ENCODE measurements at regions not wholly inside any gene's neighbourhood (a gene's known extent, or its start where the extent isn't known, plus 50 kb on each side); places are given as distances from the start of the nearest gene placed in this dataset.
A peak's percentile ranks its signal among the peaks of the same experiment; 100 is the strongest.

GRCh38 chr2:64212346-64212745, 68.1 kb upstream of the PELI1 start:
- Histone ChIP-seq H3K4me3 (ENCODE audit: control insufficient read depth in 2 of 3, extremely low read depth in 1 of 3, insufficient read depth in 2 of 3, low read depth in 1 of 3, low read length in 3 of 3) (no peak overlapping the region), H3K4me1 (ENCODE audit: control insufficient read depth, extremely low read depth, insufficient read depth, low read length) (peaks cover 47% of the 10 kb centered on the region), H2AFZ (ENCODE audit: control insufficient read depth, low read length) (no peak overlapping the region), H3K36me3 (ENCODE audit: control insufficient read depth in 2 of 2, extremely low read depth in 1 of 2, insufficient read depth in 2 of 2, low read length in 2 of 2) (no peaks in the 10 kb centered on the region), H3K9me1 (ENCODE audit: control insufficient read depth, extremely low read depth, insufficient read depth, low read length) (no peaks in the 10 kb centered on the region), H3K4me2 (ENCODE audit: control insufficient read depth, extremely low read depth, insufficient read depth, low read depth, low read length) (no peak overlapping the region), H3K9me3 (ENCODE audit: control insufficient read depth, low read depth, low read length) (no peaks in the 10 kb centered on the region), H3K79me2 (ENCODE audit: control insufficient read depth, insufficient read depth, low read length) (no peaks in the 10 kb centered on the region), H4K20me1 (ENCODE audit: control insufficient read depth, extremely low read depth, insufficient read depth, low read length) (no peaks in the 10 kb centered on the region), H3K27me3 (ENCODE audit: control insufficient read depth, extremely low read depth, insufficient read depth, low read length) (no peaks in the 10 kb centered on the region), H3K9ac (ENCODE audit: control insufficient read depth, extremely low read depth, insufficient read depth, low read length) (no peak overlapping the region), H3K27ac (ENCODE audit: control insufficient read depth, insufficient read depth, low read length) (peak overlapping the region; percentile 78)
- no peak for DNase-seq (ENCODE audit: low read depth, low spot score)
- no peak for FAIRE-seq
- dilution Hi-C loops (cut with MboI; ENCODE audit: extremely low pct_ligation_motif_present, low sequenced_read_pairs): no loop called here
- TF ChIP-seq EZH2 (IDR thresholded peaks at IDR 0.05; ENCODE audit: low read length): no peak

- TF ChIP-seq EZH2 (IDR thresholded peaks at IDR 0.05; ENCODE audit: low read length): no peak
- no peak for TF ChIP-seq CTCF (optimal IDR thresholded peaks at IDR 0.05 in 1 of 3, IDR thresholded peaks at IDR 0.05 in 1 of 3, conservative IDR thresholded peaks at IDR 0.05 in 1 of 3; ENCODE audit: extremely low read depth in 1 of 3, insufficient read depth in 2 of 3, low read length in 3 of 3)
- no peaks in the 10 kb centered on the region for H4K20me1 ChIP-seq (ENCODE audit: control insufficient read depth, extremely low read depth, insufficient read depth, low read length)
- peak overlapping the region; percentile 17 for H3K4me2 ChIP-seq (ENCODE audit: control insufficient read depth, extremely low read depth, insufficient read depth, low read depth, low read length)
- H3K27me3 ChIP-seq (ENCODE audit: control insufficient read depth, extremely low read depth, insufficient read depth, low read length): no peaks in the 10 kb centered on the region
- no peaks in the 10 kb centered on the region for H3K36me3 ChIP-seq (ENCODE audit: control insufficient read depth in 2 of 2, extremely low read depth in 1 of 2, insufficient read depth in 2 of 2, low read length in 2 of 2)
- no peak overlapping the region for H3K4me3 ChIP-seq (ENCODE audit: control insufficient read depth in 2 of 3, extremely low read depth in 1 of 3, insufficient read depth in 2 of 3, low read depth in 1 of 3, low read length in 3 of 3)
- FAIRE-seq (no peak), DNase-seq (ENCODE audit: low read depth, low spot score) (no peak)
- H3K9me3 ChIP-seq (ENCODE audit: control insufficient read depth, low read depth, low read length): no peaks in the 10 kb centered on the region
- peak overlapping the region; percentile 63 for H3K27ac ChIP-seq (ENCODE audit: control insufficient read depth, insufficient read depth, low read length)
- H3K79me2 ChIP-seq (ENCODE audit: control insufficient read depth, insufficient read depth, low read length): no peaks in the 10 kb centered on the region
- peak overlapping the region; percentile 37 for H2AFZ ChIP-seq (ENCODE audit: control insufficient read depth, low read length)
- dilution Hi-C loops (cut with MboI; ENCODE audit: extremely low pct_ligation_motif_present, low sequenced_read_pairs): no loop called here
- peaks cover 47% of the 10 kb centered on the region for H3K4me1 ChIP-seq (ENCODE audit: control insufficient read depth, extremely low read depth, insufficient read depth, low read length)
- no peaks in the 10 kb centered on the region for H3K9me1 ChIP-seq (ENCODE audit: control insufficient read depth, extremely low read depth, insufficient read depth, low read length)
- peak overlapping the region; percentile 13 for H3K9ac ChIP-seq (ENCODE audit: control insufficient read depth, extremely low read depth, insufficient read depth, low read length)
Measured at GRCh38 chr2:64212801-64213321, 68.6 kb upstream of the PELI1 start.
